IMR-90 (cell line): ENCODE measurements at regions not wholly inside any gene's neighbourhood (a gene's known extent, or its start where the extent isn't known, plus 50 kb on each side); places are given as distances from the start of the nearest gene placed in this dataset.

Experiments used
- ATAC-seq: fragments of 200-7000 bp; cut with Tn5 transposase; 2 replicates; pipeline ENCODE4 v1.9.1; 2020; ENCODE audit warnings: low read depth, mild to moderate bottlenecking, moderate library complexity
- BruUV-seq: library from RNA; stranded (reverse); fragments of 400-500 nt; replicated peaks from 2 replicates; lab custom pipeline; 2021; lab: Mats Ljungman, UMichigan
- CTCF ChIA-PET: fragments of 300-600 bp; formaldehyde crosslinking; extraction: SDS; loops from one replicate; lab custom pipeline; 2021; ENCODE audit warnings: antibody characterized with exemption; lab: Yijun Ruan, JAX
- POLR2A ChIA-PET: fragments of 300-600 bp; sonication (Branson Sonifier 250); formaldehyde crosslinking; loops from one replicate; lab custom pipeline; 2022; ENCODE audit warnings: antibody characterized with exemption; ENCODE audit not compliant: unreplicated experiment; lab: Charles Lee
- DNase-seq: peaks from one replicate; pipeline ENCODE4 v3.0.0; 2013
- H2AFZ ChIP-seq: replicated peaks from 2 replicates; pipeline ENCODE3; 2013; ENCODE audit warnings: low read length, mild to moderate bottlenecking; ENCODE audit not compliant: poor library complexity
- H2AK5ac ChIP-seq: 2 replicates; pipeline ENCODE4 v1.6.1; 2013; ENCODE audit warnings: low read depth, low read length, inconsistent platforms
- H2AK9ac ChIP-seq: replicated peaks from 2 replicates; pipeline ENCODE3; 2013; ENCODE audit warnings: mild to moderate bottlenecking, low read depth, low read length, moderate library complexity; ENCODE audit not compliant: poor library complexity
- H2BK120ac ChIP-seq: 2 replicates; pipeline ENCODE4 v1.6.1; 2013; ENCODE audit warnings: low read depth, low read length, inconsistent platforms
- H2BK15ac ChIP-seq: 3 replicates; pipeline ENCODE4 v1.6.1; 2013; ENCODE audit warnings: low read depth, low read length, inconsistent platforms
- H2BK20ac ChIP-seq: 2 replicates; pipeline ENCODE4 v1.6.1; 2013; ENCODE audit warnings: low read depth, mild to moderate bottlenecking, inconsistent platforms, low read length, moderate library complexity
- H2BK5ac ChIP-seq: 2 replicates; pipeline ENCODE4 v1.6.1; 2013; ENCODE audit warnings: mild to moderate bottlenecking, low read depth, low read length, inconsistent platforms; ENCODE audit not compliant: poor library complexity, severe bottlenecking
- H3K14ac ChIP-seq: replicated peaks from 2 replicates; pipeline ENCODE4 v1.6.1; 2013; ENCODE audit warnings: low read depth, low read length, inconsistent platforms
- H3K18ac ChIP-seq: 2 replicates; pipeline ENCODE4 v1.6.1; 2013; ENCODE audit warnings: low read depth, low read length, control low read depth
- H3K23ac ChIP-seq: 2 replicates; pipeline ENCODE4 v1.6.1; 2013; ENCODE audit warnings: low read depth, low read length, inconsistent platforms
- H3K27ac ChIP-seq: 2 replicates; pipeline ENCODE4 v1.5.1; 2013; ENCODE audit warnings: mild to moderate bottlenecking, control low read depth, low read length; ENCODE audit not compliant: insufficient read depth
- H3K27me3 ChIP-seq: 2 replicates; pipeline ENCODE4 v1.6.1; 2013; ENCODE audit warnings: low read length; ENCODE audit not compliant: control insufficient read depth, insufficient read depth
- H3K36me3 ChIP-seq: 2 replicates; pipeline ENCODE4 v1.6.1; 2013; ENCODE audit warnings: low read length, mixed read lengths; ENCODE audit not compliant: control insufficient read depth, insufficient read depth
- H3K4ac ChIP-seq: 2 replicates; pipeline ENCODE4 v1.6.1; 2013; ENCODE audit warnings: low read depth, low read length, inconsistent platforms
- H3K4me1 ChIP-seq: 2 replicates; pipeline ENCODE4 v1.6.1; 2013; ENCODE audit warnings: low read length, mixed read lengths; ENCODE audit not compliant: control insufficient read depth, insufficient read depth
- H3K4me2 ChIP-seq: 2 replicates; pipeline ENCODE4 v1.6.1; 2013; ENCODE audit warnings: low read depth, mild to moderate bottlenecking, control low read depth, low read length, moderate library complexity
- H3K4me3 ChIP-seq: 2 replicates; pipeline ENCODE4 v1.5.1; 2013; ENCODE audit warnings: low read depth, mild to moderate bottlenecking, control low read depth, low read length, moderate library complexity; ENCODE audit not compliant: insufficient read depth
- H3K56ac ChIP-seq: 2 replicates; pipeline ENCODE4 v1.6.1; 2013; ENCODE audit warnings: low read length, inconsistent platforms; ENCODE audit not compliant: insufficient read depth; ENCODE audit errors: extremely low read depth
- H3K79me1 ChIP-seq, 2 experiments: 2 replicates each; pipeline ENCODE4 v1.6.1; 2013; ENCODE audit warnings: low read length in 2 of 2, inconsistent platforms in 1 of 2, low read depth in 1 of 2
- H3K9ac ChIP-seq: 2 replicates; pipeline ENCODE4 v1.6.1; 2013; ENCODE audit warnings: low read depth, low read length, control low read depth
- H3K9me1 ChIP-seq: 2 replicates; pipeline ENCODE4 v1.6.1; 2013; ENCODE audit warnings: low read length, inconsistent platforms; ENCODE audit not compliant: insufficient read depth
- H3K9me3 ChIP-seq: 2 replicates; pipeline ENCODE4 v1.6.1; 2013; ENCODE audit warnings: low read length; ENCODE audit not compliant: control insufficient read depth, insufficient read depth
- H4K20me1 ChIP-seq: 2 replicates; pipeline ENCODE4 v1.6.1; 2013; ENCODE audit warnings: low read length, inconsistent platforms; ENCODE audit not compliant: insufficient read depth
- H4K5ac ChIP-seq: 2 replicates; pipeline ENCODE4 v1.6.1; 2013; ENCODE audit warnings: mild to moderate bottlenecking, low read depth, low read length, control low read depth
- H4K8ac ChIP-seq, 2 experiments: 2 replicates each; pipeline ENCODE4 v1.6.1; 2013; ENCODE audit warnings: low read depth in 2 of 2, low read length in 2 of 2, control low read depth in 1 of 2, inconsistent platforms in 1 of 2
- H4K91ac ChIP-seq: 2 replicates; pipeline ENCODE4 v1.6.1; 2013; ENCODE audit warnings: low read depth, low read length, inconsistent platforms; ENCODE audit not compliant: insufficient read depth
- BHLHE40 ChIP-seq: fragments of 150-350 bp; IDR thresholded peaks from 2 replicates; pipeline ENCODE4 v1.6.1; 2016; ENCODE audit warnings: mild to moderate bottlenecking, low read depth, low read length
- CEBPB ChIP-seq: IDR thresholded peaks from 2 replicates; pipeline ENCODE4 v1.6.1; 2012; ENCODE audit warnings: low read depth, low read length, improper control_type of control experiment
- CHD1 ChIP-seq: IDR thresholded peaks from 2 replicates; pipeline ENCODE4 v1.6.1; 2012; ENCODE audit warnings: low read depth, low read length, improper control_type of control experiment
- FOS ChIP-seq: fragments of 150-350 bp; IDR thresholded peaks from 2 replicates; pipeline ENCODE4 v1.6.1; 2016; ENCODE audit warnings: low read depth, low read length
- MAFK ChIP-seq: IDR thresholded peaks from 2 replicates; pipeline ENCODE4 v1.6.1; 2012; ENCODE audit warnings: low read depth, low read length, improper control_type of control experiment
- MAZ ChIP-seq: IDR thresholded peaks from 2 replicates; pipeline ENCODE4 v1.6.1; 2012; ENCODE audit warnings: low read depth, mild to moderate bottlenecking, low read length, improper control_type of control experiment, moderate library complexity, borderline replicate concordance
- MXI1 ChIP-seq: IDR thresholded peaks from 2 replicates; pipeline ENCODE4 v1.6.1; 2012; ENCODE audit warnings: low read depth, mild to moderate bottlenecking, low read length, moderate library complexity, borderline replicate concordance
- NFE2L2 ChIP-seq: fragments of 150-350 bp; IDR thresholded peaks from 2 replicates; pipeline ENCODE4 v1.6.1; 2016; ENCODE audit warnings: low read depth, mild to moderate bottlenecking, low read length
- POLR2A ChIP-seq: IDR thresholded peaks from 2 replicates; pipeline ENCODE4 v1.6.1; 2012; ENCODE audit warnings: mild to moderate bottlenecking, low read depth, low read length
- RAD21 ChIP-seq: IDR thresholded peaks from 2 replicates; pipeline ENCODE4 v1.6.1; 2012; ENCODE audit warnings: low read length, improper control_type of control experiment
- RCOR1 ChIP-seq: IDR thresholded peaks from 2 replicates; pipeline ENCODE4 v1.6.1; 2012; ENCODE audit warnings: mild to moderate bottlenecking, low read length, improper control_type of control experiment; ENCODE audit not compliant: insufficient replicate concordance
- RFX5 ChIP-seq: IDR thresholded peaks from 2 replicates; pipeline ENCODE4 v1.8.0; 2012; ENCODE audit warnings: low read depth, mild to moderate bottlenecking, low read length, moderate library complexity
- SMC3 ChIP-seq: fragments of 150-350 bp; IDR thresholded peaks from 2 replicates; pipeline ENCODE4 v1.6.1; 2016; ENCODE audit warnings: low read depth, mild to moderate bottlenecking, antibody characterized with exemption, low read length, moderate library complexity
- WGBS, 2 experiments: methylation state at CpG; one replicate each; pipeline versions ENCODE4 v1.1.5 to v1.1.7; 2013; ENCODE audit warnings: missing lambda C conversion rate in 2 of 2; ENCODE audit not compliant: insufficient read length in 1 of 2; ENCODE audit errors: extremely low coverage in 2 of 2; 5-methylcytosine and 5-hydroxymethylcytosine counted together
- dilution Hi-C: fragments of 300-500 bp; cut with HindIII; formaldehyde crosslinking; loops from one replicate; pipeline ENCODE4 v1.14.3; 2018; ENCODE audit warnings: low sequenced_read_pairs; ENCODE audit not compliant: unreplicated experiment
- in situ Hi-C: fragments of 300-500 bp; cut with MboI; formaldehyde crosslinking; loops from 3 replicates; pipeline ENCODE4 v1.14.3; 2019; ENCODE audit warnings: low sequenced_read_pairs, inconsistent platforms, mixed read lengths
- intact Hi-C: fragments of 100-400 bp; cut with micrococcal nuclease; formaldehyde crosslinking; loops from 2 replicates; pipeline ENCODE4 v1.10.0; 2022
- TF ChIP-seq, protein P1 (sequence below): fragments of 150-350 bp; IDR thresholded peaks from 2 replicates; pipeline ENCODE4 v1.6.1; 2016; ENCODE audit warnings: low read depth, mild to moderate bottlenecking, low read length, moderate library complexity, borderline replicate concordance
- TF ChIP-seq, protein P2 (sequence below): conservative IDR thresholded peaks from 2 replicates; pipeline ENCODE4 v1.5.1; 2012; ENCODE audit warnings: mild to moderate bottlenecking, low read depth, low read length, improper control_type of control experiment
- TF ChIP-seq, protein P3 (sequence below): fragments of 150-350 bp; IDR thresholded peaks from 2 replicates; pipeline ENCODE4 v1.6.1; 2017; ENCODE audit warnings: mild to moderate bottlenecking, antibody characterized with exemption, low read length, low read depth

DNA sequence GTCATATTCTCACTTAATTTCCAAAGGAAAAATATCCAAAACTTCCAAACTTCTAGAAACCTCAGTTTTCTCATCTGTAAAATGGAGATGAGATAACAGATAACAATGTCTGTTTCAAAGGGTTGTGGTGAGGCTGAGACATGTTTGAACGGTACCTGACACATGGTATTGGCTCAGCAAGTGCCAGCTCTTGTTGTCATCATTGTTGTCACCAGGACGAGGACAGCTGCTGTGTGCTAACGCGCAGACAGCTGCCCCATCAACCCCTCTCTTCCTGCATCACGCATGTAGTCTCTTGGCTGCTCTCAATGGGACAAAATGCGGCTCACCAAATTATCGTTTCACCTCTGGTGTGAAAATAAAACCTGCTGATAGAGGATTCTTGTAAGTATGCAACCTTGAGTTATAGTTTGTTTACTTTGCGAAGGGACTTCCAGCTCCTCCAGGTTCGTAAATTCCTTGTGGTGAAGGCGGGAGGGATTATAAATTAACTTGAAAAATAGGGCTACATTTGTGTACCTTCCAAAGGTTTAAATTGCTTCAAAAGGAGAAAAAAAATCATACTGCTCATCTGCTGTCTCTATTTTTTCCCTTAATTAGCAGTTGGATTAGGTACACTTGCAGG lies 605.4 kb downstream of the BCL11A start:
- ChIA-PET POLR2A (no interaction called here), CTCF (no interaction called here)
- no peak overlapping the region for H2BK15ac ChIP-seq
- H3K4ac ChIP-seq = no peak overlapping the region
- no peak overlapping the region for H3K4me3 ChIP-seq
- no peak overlapping the region for H2BK5ac ChIP-seq
- no peak for ATAC-seq
- no peak overlapping the region for H2AFZ ChIP-seq
- H3K9me3 ChIP-seq = peaks cover 2% of the 10 kb centered on the region; the same call in 1 of the 2 replicates
- H4K20me1 ChIP-seq = no peaks in the 10 kb centered on the region
- no peak overlapping the region for H2AK9ac ChIP-seq
- intact Hi-C loops = no loop called here
- no peak overlapping the region for H3K14ac ChIP-seq
- no peak overlapping the region for H2AK5ac ChIP-seq
- no peaks in the 10 kb centered on the region for H3K36me3 ChIP-seq
- H3K4me1 ChIP-seq = no peaks in the 10 kb centered on the region
- no peak overlapping the region for H3K4me2 ChIP-seq
- in situ Hi-C loops = no loop called here
- no peak overlapping the region for H3K9ac ChIP-seq
- dilution Hi-C loops = no loop called here
- no peak overlapping the region for H4K5ac ChIP-seq
- no peaks in the 10 kb centered on the region for H3K27me3 ChIP-seq
- H2BK120ac ChIP-seq = no peak overlapping the region
- no peak overlapping the region for H3K27ac ChIP-seq
- no CpG with 5 or more reads among the region's 10 CpGs for WGBS, 2 experiments
- TF ChIP-seq FOS (no peak), RCOR1 (no peak), CHD1 (no peak), CEBPB (no peak), RFX5 (no peak), RAD21 (no peak), MAZ (no peak), MXI1 (no peak), BHLHE40 (no peak), NFE2L2 (no peak), SMC3 (no peak), POLR2A (no peak), MAFK (no peak)
- TF ChIP-seq, protein P1, sequence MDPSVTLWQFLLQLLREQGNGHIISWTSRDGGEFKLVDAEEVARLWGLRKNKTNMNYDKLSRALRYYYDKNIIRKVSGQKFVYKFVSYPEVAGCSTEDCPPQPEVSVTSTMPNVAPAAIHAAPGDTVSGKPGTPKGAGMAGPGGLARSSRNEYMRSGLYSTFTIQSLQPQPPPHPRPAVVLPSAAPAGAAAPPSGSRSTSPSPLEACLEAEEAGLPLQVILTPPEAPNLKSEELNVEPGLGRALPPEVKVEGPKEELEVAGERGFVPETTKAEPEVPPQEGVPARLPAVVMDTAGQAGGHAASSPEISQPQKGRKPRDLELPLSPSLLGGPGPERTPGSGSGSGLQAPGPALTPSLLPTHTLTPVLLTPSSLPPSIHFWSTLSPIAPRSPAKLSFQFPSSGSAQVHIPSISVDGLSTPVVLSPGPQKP = no peak
- TF ChIP-seq, protein P2, sequence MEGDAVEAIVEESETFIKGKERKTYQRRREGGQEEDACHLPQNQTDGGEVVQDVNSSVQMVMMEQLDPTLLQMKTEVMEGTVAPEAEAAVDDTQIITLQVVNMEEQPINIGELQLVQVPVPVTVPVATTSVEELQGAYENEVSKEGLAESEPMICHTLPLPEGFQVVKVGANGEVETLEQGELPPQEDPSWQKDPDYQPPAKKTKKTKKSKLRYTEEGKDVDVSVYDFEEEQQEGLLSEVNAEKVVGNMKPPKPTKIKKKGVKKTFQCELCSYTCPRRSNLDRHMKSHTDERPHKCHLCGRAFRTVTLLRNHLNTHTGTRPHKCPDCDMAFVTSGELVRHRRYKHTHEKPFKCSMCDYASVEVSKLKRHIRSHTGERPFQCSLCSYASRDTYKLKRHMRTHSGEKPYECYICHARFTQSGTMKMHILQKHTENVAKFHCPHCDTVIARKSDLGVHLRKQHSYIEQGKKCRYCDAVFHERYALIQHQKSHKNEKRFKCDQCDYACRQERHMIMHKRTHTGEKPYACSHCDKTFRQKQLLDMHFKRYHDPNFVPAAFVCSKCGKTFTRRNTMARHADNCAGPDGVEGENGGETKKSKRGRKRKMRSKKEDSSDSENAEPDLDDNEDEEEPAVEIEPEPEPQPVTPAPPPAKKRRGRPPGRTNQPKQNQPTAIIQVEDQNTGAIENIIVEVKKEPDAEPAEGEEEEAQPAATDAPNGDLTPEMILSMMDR = no peak
- TF ChIP-seq, protein P3, sequence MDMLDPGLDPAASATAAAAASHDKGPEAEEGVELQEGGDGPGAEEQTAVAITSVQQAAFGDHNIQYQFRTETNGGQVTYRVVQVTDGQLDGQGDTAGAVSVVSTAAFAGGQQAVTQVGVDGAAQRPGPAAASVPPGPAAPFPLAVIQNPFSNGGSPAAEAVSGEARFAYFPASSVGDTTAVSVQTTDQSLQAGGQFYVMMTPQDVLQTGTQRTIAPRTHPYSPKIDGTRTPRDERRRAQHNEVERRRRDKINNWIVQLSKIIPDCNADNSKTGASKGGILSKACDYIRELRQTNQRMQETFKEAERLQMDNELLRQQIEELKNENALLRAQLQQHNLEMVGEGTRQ = no peak
- H3K23ac ChIP-seq = no peak overlapping the region
- no peak overlapping the region for H4K91ac ChIP-seq
- DNase-seq = no peak
- H3K18ac ChIP-seq = no peak overlapping the region
- no peaks in the 10 kb centered on the region for H3K9me1 ChIP-seq
- H4K8ac ChIP-seq = no peak overlapping the region
- H3K79me1 ChIP-seq = no peaks in the 10 kb centered on the region
- BruUV-seq = no TSS peak
- H2BK20ac ChIP-seq = no peak overlapping the region
- H3K56ac ChIP-seq = no peak overlapping the region
